Gastrocnemius medialis (tissue), 4 donors: ENCODE measurements at regions not wholly inside any gene's neighbourhood (a gene's known extent, or its start where the extent isn't known, plus 50 kb on each side); places are given as distances from the start of the nearest gene placed in this dataset.

Experiments used
- CTCF ChIP-seq, 5 experiments: fragments of 450-650 bp in 3 of 5; fragments of 200-600 bp in 2 of 5; sonication (generic) in 2 of 5; IDR thresholded peaks in 4 of 5; conservative IDR thresholded peaks in 1 of 5; 1 replicate in 4 of 5; 2 replicates in 1 of 5; pipeline ENCODE4 v1.5.1; 2016 to 2019; ENCODE audit warnings: antibody characterized with exemption in 5 of 5, mild to moderate bottlenecking in 3 of 5, moderate library complexity in 3 of 5
- POLR2A ChIP-seq, 2 donors: fragments of 450-650 bp; IDR thresholded peaks; one replicate each; pipeline ENCODE4 v1.6.1; 2017; ENCODE audit warnings: antibody characterized with exemption in 2 of 2, mild to moderate bottlenecking in 2 of 2, moderate library complexity in 2 of 2

DNA sequence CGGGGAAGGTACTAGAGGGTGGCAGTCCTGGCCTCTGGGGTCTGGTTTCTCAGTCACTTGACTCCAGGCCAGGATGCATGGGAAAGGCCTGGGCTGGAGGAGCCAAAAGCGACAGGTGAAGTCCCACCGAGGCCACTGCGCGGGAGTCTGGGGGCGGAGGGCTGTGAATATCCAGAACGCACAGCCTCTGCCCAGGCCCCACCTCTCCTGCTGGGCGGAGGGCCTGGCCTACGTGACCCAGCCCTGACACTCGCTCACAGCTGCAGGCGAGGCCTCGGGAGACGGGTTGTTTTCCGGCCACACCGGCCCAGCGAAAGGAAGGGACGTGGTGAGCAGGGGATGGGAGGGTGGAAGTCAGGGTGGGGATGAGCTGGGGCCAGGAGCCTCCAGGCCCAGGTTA is 91.2 kb downstream of the RFLNA start:
- TF ChIP-seq POLR2A (IDR thresholded peaks at IDR 0.05) (no peak), CTCF (IDR thresholded peaks at IDR 0.05 in 4 of 5, conservative IDR thresholded peaks at IDR 0.05 in 1 of 5) (no peak)
